ENCODE measurements at regions not wholly inside any gene's neighbourhood (a gene's known extent, or its start where the extent isn't known, plus 50 kb on each side); places are given as distances from the start of the nearest gene placed in this dataset.

DNA sequence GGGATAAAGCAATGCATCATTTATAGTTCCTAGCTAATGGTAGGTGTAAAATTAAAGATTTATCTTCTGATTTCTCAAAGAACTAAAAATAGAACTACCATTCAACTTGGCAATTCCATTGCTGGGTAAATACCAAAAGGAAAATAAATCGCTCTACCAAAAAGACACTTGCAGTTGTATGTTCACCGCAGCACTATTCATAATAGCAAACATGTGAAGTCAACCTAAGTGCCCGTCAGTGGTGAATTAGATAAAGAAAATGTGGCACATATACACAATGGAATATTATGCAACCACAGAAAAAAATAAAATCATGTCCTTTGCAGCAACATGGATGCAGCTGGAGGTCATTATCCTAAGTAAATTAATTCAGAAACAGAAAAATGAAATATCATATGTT, 192.8 kb upstream of the ADRA1D start:
- ATAC-seq = no peak
- H3K36me3 ChIP-seq (replicated peaks in 1 of 2; ENCODE audit: insufficient read depth in 1 of 2, low read depth in 2 of 2) = no peaks in the 10 kb centered on the region
- no peak overlapping the region for H3K4me3 ChIP-seq
- DNase-seq = no peak
- no peaks in the 10 kb centered on the region for H3K27me3 ChIP-seq
- WGBS, 2 donors = 68 to 81% methylated on average over 3 of the region's 3 CpGs
- H3K9me3 ChIP-seq = no peaks in the 10 kb centered on the region
- intact Hi-C loops (cut with DNase I) = no loop called here
- no peaks in the 10 kb centered on the region for H3K4me1 ChIP-seq
- no peak overlapping the region for H3K27ac ChIP-seq
- no peak for TF ChIP-seq POLR2A (IDR thresholded peaks at IDR 0.05)
- TF ChIP-seq, protein P1, sequence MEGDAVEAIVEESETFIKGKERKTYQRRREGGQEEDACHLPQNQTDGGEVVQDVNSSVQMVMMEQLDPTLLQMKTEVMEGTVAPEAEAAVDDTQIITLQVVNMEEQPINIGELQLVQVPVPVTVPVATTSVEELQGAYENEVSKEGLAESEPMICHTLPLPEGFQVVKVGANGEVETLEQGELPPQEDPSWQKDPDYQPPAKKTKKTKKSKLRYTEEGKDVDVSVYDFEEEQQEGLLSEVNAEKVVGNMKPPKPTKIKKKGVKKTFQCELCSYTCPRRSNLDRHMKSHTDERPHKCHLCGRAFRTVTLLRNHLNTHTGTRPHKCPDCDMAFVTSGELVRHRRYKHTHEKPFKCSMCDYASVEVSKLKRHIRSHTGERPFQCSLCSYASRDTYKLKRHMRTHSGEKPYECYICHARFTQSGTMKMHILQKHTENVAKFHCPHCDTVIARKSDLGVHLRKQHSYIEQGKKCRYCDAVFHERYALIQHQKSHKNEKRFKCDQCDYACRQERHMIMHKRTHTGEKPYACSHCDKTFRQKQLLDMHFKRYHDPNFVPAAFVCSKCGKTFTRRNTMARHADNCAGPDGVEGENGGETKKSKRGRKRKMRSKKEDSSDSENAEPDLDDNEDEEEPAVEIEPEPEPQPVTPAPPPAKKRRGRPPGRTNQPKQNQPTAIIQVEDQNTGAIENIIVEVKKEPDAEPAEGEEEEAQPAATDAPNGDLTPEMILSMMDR (IDR thresholded peaks at IDR 0.05) = no peak

DNA sequence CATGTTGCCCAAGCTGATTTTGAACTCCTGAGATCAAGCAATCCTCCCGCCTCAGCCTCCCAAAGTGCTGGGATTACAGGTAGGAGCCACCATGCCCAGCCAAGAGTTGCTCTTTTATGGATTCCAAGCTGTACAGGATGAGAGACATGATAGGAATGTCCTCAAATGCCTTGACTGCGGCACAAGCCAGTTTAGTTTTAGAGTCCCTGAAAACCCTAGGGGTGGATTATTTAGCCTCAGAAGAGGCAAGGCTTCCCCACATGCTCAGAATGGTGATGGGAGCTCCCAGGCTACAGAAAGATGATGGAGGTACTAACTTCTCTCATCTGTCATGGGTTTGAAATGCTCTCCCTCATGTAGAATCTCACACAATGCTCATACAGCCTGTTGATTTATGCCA, 192.1 kb upstream of the ADRA1D start:
- intact Hi-C loops (cut with DNase I) = no loop called here
- ATAC-seq = no peak
- WGBS, 2 donors = 65 to 75% methylated on average over 2 of the region's 2 CpGs
- Histone ChIP-seq H3K4me1 (no peaks in the 10 kb centered on the region), H3K9me3 (no peaks in the 10 kb centered on the region), H3K36me3 (replicated peaks in 1 of 2; ENCODE audit: insufficient read depth in 1 of 2, low read depth in 2 of 2) (no peaks in the 10 kb centered on the region), H3K4me3 (no peak overlapping the region), H3K27ac (no peak overlapping the region), H3K27me3 (no peaks in the 10 kb centered on the region)
- no peak for DNase-seq
- TF ChIP-seq, protein P1 (IDR thresholded peaks at IDR 0.05) = no peak
- TF ChIP-seq POLR2A (IDR thresholded peaks at IDR 0.05) = no peak

DNA sequence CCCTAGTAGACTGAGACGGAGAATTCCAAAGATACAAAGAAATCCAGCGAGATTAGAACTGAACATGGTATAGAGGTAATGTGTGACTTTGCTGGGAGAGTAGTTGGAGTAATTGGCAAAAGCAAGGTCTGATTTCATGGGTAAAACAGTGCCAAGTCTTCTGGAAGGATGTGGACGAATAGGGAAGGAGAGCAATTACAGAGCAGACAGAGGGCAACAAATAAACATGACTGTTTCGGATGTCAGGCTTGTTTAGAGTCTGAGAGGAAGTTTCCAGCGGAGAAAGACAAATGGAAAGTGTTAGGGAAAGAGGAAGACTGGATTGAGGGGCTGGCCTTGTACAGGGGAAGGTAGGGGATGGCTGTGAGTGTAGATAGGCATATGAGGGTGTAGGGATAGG, 190.4 kb upstream of the ADRA1D start:
- no peak for DNase-seq
- no peak overlapping the region for H3K4me3 ChIP-seq
- no peak for ATAC-seq
- H3K4me1 ChIP-seq = no peaks in the 10 kb centered on the region
- 46 to 52% methylated on average over 5 of the region's 5 CpGs for WGBS, 2 donors
- no peaks in the 10 kb centered on the region for H3K27me3 ChIP-seq
- no peaks in the 10 kb centered on the region for H3K9me3 ChIP-seq
- intact Hi-C loops (cut with DNase I) = no loop called here
- H3K36me3 ChIP-seq (replicated peaks in 1 of 2; ENCODE audit: insufficient read depth in 1 of 2, low read depth in 2 of 2) = no peaks in the 10 kb centered on the region
- no peak for TF ChIP-seq POLR2A (IDR thresholded peaks at IDR 0.05)
- TF ChIP-seq, protein P1 (IDR thresholded peaks at IDR 0.05) = no peak
- H3K27ac ChIP-seq = no peak overlapping the region

- ATAC-seq = no peak
Observed at GRCh38 chr20:4437131-4437530, 188.0 kb upstream of the ADRA1D start.

More at GRCh38 chr20:4437131-4437530, 188.0 kb upstream of the ADRA1D start:
- H3K36me3 ChIP-seq (replicated peaks in 1 of 2; ENCODE audit: insufficient read depth in 1 of 2, low read depth in 2 of 2) = no peaks in the 10 kb centered on the region
- no peak overlapping the region for H3K4me3 ChIP-seq
- H3K27me3 ChIP-seq = no peaks in the 10 kb centered on the region
- WGBS, 2 donors = 41 to 60% methylated on average over 1 of the region's 1 CpG
- H3K4me1 ChIP-seq = no peaks in the 10 kb centered on the region
- TF ChIP-seq POLR2A (IDR thresholded peaks at IDR 0.05) = no peak
- TF ChIP-seq, protein P1 (IDR thresholded peaks at IDR 0.05) = no peak
- H3K9me3 ChIP-seq = no peaks in the 10 kb centered on the region
- H3K27ac ChIP-seq = no peak overlapping the region
- no peak for DNase-seq
- intact Hi-C loops (cut with DNase I) = no loop called here
